NCI-H2171 treated with DMSO at 0.1 percent for 48 hours (cell line): ENCODE measurements at regions not wholly inside any gene's neighbourhood (a gene's known extent, or its start where the extent isn't known, plus 50 kb on each side); places are given as distances from the start of the nearest gene placed in this dataset.

ENCODE experiments used
- DNase-seq: peaks from one replicate; lab custom pipeline; 2025; lab: John Stamatoyannopoulos, UW

- DNase-seq: no peak
Measured at GRCh38 chr15:58324533-58324932, 107.3 kb upstream of the LIPC start.

GRCh38 chr15:58327958-58328357, 103.8 kb upstream of the LIPC start:
- DNase-seq: no peak

- DNase-seq: no peak
Measured at GRCh38 chr15:58329211-58329610, 102.6 kb upstream of the LIPC start.

GRCh38 chr15:58329781-58330671, 101.8 kb upstream of the LIPC start:
- DNase-seq: no peak

- no peak for DNase-seq
Measured at GRCh38 chr15:58330741-58331559, 100.8 kb upstream of the LIPC start.

- no peak for DNase-seq
Measured at GRCh38 chr15:58331560-58331912, 100.3 kb upstream of the LIPC start.

- DNase-seq: peak; percentile 95
Measured at GRCh38 chr15:58331913-58332675, 99.7 kb upstream of the LIPC start.

- no peak for DNase-seq
Measured at GRCh38 chr15:58332676-58333400, 99.0 kb upstream of the LIPC start.

- DNase-seq: no peak
Measured at GRCh38 chr15:58334803-58335202, 97.0 kb upstream of the LIPC start.

GRCh38 chr15:58336161-58336560, 95.6 kb upstream of the LIPC start:
- DNase-seq: no peak

- DNase-seq: no peak
Measured at GRCh38 chr15:58340176-58340575, 91.6 kb upstream of the LIPC start.

GRCh38 chr15:58342508-58342907, 89.3 kb upstream of the LIPC start:
- no peak for DNase-seq

GRCh38 chr15:58344213-58345070, 87.3 kb upstream of the LIPC start:
- no peak for DNase-seq

- DNase-seq: no peak
Measured at GRCh38 chr15:58346361-58346760, 85.4 kb upstream of the LIPC start.

GRCh38 chr15:58348095-58348812, 83.5 kb upstream of the LIPC start:
- peak; percentile 95 for DNase-seq

- DNase-seq: no peak
Measured at GRCh38 chr15:58352026-58352929, 79.5 kb upstream of the LIPC start.

- DNase-seq: no peak
Measured at GRCh38 chr15:58355382-58355971, 76.3 kb upstream of the LIPC start.

GRCh38 chr15:58355973-58356372, 75.8 kb upstream of the LIPC start:
- DNase-seq: no peak
